Non-pigmented ciliary epithelial cell (primary cell): ENCODE measurements at regions not wholly inside any gene's neighbourhood (a gene's known extent, or its start where the extent isn't known, plus 50 kb on each side); places are given as distances from the start of the nearest gene placed in this dataset.
A peak's percentile ranks its signal among the peaks of the same experiment; 100 is the strongest.

Source experiments
- DNase-seq: peaks from one replicate; pipeline ENCODE4 v3.0.0-alpha.2; 2010; ENCODE audit warnings: low read depth

DNA sequence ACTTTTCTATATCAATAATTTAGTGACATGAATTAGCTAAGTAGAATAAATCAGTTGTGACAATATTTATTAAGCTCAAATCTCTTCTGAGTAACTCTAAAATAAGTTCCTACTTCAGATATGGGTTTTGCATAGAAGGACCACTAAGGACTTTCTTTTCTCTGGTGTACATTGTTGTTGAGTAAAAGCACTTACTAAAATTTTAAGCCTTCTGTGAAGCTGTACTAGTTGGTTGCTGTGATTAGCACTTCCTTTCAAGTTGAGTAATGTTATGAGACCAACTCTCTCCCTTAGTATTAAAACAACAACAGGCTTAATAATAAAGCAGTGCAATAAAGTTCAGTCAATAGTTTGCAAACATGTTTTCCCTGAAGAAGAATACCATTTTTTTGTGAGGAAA is 667.4 kb upstream of the NDST4 start:
- DNase-seq = no peak

DNA sequence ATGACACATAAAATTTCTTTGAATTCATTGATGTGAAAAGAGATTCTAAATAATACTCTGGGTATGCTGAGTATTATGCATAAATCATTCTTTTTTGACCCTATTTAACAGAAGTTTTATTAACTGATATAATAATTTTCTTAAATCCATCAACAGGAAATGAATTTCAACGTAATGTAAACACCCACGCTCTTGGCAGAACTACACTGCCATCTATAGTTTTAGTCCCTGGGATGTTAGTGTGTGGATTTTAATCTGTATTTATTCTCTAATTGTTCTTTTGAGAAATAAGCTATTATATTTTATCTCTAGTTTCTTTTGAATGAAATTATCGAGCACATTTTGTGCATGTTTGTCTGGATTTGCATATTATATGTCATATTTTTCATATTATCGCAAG is 666.8 kb upstream of the NDST4 start:
- DNase-seq = no peak

DNA sequence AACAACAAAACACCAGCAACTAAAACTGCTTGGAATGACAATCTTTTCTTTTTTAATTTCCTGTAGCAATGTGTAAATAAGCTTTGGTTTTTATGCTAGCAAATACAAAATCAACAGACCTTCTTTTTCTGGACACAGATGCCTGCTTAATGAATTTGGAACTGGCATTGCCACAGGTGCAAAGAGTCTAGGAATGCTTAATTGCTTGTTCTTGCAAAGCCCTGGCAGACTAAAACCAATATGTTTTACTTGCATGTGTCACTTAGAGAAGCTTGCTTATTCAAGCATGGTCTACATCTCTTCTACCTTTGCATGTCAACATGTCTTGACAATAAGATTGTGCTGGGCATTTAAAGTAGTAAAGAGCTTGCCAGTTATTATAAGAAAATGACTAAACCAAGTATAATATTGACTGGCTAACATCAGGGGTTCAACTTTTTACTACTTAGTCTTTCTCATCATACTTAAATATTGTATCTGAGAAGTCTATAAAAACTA is 656.7 kb upstream of the NDST4 start:
- no peak for DNase-seq

DNA sequence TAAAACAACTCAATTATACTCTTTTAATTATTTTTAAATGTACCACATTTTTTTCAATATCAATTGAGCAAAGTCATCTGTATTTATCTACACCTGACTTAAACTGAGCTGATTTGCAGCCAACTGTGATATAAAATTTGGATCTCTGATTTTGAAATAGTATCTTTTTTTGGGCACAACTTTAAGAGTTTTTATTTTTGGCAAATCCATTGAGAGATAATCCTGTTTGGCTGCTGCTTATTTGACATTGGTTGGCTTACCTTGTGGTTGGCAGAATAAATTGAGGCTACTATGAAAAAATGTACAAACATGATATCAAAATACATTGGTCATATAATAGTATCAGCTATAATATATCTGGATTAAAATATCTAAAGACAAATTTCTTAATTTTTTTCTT is 656.0 kb upstream of the NDST4 start:
- DNase-seq = no peak

DNA sequence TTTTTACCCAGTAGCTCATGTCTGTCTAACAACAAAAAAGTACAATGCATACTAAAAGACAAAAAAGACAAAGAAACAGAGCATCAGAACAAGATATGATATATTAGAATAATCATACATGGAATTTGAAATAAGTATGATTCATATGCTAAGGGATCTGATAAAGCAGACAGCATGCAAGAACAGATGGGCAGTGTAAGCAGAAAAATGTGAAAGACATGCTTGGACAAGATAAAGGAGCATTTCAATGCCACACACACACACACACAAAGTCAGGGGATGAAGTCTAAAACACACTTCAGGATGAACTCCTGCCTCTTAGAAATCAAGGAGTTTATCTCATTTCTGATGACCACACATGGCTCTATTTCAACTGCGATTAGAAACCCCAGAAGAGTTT is 649.6 kb upstream of the NDST4 start:
- no peak for DNase-seq

DNA sequence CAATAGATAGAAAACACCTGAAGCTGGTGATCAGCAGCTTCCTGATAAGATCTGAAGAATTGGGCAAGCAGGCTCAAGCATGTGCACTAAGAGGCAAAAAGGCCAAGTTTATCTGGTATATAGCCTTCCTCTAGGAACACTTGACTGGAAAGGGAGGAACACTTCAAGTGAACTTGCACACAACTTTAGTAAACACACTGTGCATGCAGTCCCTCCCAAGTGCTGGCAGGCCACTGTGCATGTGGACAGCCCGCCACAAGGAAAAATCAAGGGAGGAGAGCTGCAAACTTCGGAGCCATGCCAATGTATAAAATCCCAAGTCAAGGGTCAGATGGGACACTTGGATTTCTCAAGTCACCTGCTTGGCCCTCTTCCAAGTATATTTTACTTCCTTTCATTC is 645.8 kb upstream of the NDST4 start:
- no peak for DNase-seq

DNA sequence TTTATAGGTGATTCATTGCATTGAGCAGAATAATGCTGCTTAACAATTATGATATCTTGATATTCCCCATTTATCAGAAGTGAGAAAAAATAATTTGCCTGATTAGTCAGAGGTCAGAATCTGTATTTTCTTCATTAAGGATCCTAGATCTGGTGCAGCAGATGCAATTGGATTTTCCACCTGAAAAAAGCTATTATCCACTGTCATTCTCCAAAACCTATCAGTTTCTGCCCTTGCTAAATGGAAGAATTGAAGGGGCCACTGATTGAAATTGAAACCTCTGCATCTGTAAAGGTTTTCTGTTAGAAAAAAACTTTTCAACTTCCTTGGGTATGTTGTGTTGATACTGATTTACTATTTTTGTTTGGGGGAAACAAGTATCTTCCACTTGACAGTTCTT is 636.0 kb upstream of the NDST4 start:
- no peak for DNase-seq

DNA sequence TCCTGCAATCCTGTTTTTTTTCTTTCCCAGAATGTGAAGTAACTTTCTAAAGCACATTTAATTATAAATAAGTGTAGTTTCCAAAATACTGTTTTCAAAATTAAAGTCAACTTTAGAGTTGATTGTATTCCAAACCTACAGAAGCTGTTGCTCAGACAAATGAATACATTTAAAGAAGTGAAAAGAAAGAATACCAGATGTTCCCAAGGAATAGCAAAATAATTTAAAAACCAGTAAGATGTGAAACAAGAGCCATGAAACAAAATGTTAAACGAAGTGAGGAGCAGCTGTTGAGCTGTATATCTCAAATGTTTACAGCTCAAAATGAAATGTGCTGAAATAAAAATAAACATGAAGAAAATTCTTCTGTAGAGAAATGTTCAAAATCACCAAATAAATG is 627.4 kb upstream of the NDST4 start:
- DNase-seq = no peak

DNA sequence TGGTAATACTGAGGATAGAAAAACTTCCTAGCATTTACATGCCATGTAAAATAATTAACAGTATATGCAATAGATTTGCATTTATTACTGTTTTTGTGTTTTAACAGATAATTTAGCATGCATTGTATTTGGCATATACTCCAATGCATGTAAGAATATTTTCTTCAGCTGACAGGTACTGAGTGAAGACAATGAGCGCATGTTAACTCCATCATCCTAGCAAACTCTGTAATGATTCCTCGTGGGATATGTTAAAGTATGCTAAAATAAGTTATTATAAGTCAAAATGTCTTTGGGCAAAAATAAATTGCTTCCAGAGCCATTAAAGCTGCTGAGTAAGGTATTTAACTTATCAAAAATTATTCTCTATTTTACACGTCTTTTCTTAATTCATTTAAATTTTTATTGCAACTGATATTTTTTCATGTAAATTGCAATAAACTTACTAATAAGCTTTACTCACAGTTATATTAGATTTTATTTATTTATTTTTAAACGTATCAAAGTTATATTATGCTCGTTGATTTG is 616.4 kb upstream of the NDST4 start:
- DNase-seq = no peak

DNA sequence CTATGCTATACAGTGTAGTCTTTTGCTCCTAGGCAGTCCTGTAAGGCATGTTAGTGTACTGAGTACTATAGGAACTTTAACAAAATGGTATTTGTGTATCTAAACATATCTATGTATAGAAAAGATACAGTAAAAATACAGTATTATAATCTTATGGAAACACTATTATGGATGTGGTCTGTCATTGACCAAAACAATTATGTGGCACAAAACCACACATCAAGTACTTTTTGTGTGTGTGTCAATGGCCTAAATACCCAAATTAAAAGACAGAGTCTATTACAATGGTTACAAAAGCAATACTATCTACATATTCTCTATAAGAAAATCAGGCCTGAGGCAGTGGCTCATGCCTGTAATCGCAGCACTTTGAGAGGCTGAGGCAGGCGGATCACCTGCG is 610.2 kb upstream of the NDST4 start:
- no peak for DNase-seq

DNA sequence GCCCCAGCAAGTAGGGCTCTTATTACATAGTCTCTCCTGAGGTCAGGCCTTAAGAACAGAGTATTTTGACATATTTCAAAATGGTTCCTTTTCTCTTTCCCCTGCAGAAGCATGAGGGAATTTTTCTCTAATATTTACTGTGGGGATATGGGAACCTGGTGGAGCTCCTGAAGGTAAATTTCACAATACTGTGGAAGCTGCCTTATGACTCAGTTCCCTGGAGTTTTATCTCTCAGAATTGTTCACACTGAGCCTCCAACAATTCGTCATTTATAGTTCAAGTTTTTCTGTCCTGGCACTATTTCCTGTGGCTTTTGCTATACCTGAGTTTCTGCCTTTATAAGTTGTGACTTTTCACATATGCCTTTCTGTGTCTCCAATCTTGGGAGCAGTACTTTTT is 607.2 kb upstream of the NDST4 start:
- DNase-seq = no peak

DNA sequence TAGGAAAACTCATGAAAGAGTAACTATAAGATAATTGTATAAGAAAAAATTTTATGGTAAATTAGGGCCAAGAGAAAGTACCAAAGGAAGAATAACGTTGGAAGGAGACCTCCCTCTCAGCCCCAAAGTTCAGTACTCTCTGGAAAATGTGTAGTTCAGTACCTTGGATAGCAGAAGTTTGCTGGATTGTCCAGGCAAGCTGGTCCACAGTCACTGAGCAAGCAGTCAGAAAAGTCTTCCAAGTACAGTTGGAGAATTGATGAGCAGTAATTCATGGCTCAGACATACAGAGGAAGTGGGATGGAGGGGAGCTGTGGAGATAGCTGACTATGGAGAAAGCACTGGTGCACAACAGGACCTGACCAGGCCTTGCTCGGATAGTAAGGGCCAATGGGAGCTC is 598.2 kb upstream of the NDST4 start:
- no peak for DNase-seq

DNA sequence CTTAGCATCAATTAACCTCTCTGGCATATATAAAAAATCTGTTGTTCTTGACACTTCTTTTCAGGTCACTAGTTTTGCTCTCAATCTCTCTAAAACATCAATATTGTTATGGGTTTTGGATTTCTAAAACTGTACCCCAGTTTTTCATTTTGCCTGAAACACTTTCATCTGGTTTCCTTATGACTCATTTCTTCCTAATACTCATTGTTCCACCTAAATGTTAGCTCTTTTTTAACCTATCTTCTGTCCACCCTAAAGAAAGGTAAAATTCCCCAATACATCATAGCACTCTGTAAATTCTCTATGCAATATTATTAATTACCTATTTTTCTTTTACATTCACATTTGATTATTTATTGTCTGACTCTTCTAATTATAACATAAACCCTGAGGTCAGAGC is 575.5 kb upstream of the NDST4 start:
- no peak for DNase-seq

DNA sequence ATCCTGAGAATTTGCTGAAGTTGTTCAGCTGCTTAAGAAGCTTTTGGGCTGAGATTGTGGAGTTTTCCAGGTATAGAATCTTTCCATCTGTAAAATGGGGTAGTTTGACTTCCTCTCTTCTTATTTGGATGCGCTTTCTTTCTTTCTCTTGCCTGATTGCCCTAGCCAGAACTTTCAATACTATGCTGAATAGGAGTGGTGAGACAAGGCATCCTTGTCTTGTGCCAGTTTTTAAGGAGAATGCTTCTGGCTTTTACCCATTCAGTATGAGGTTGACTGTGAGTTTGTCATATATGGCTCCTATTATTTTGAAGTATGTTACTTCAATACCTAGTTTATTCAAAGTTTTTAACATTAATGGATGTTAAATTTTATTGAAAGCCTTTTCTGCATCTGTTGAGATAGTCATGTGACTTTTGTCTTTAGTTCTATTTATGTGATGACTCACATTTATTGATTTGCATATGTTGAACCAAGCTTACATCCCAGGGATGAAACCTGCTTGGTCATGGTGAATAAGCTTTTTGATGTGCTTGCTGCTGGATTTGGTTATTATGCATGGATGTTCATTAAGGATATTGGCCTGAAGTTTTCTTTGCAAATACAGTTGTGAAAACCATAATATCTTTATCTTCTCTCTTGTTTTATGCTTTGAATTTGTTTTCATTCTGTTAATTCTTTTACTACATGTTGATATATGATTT is 573.8 kb upstream of the NDST4 start:
- DNase-seq = no peak

DNA sequence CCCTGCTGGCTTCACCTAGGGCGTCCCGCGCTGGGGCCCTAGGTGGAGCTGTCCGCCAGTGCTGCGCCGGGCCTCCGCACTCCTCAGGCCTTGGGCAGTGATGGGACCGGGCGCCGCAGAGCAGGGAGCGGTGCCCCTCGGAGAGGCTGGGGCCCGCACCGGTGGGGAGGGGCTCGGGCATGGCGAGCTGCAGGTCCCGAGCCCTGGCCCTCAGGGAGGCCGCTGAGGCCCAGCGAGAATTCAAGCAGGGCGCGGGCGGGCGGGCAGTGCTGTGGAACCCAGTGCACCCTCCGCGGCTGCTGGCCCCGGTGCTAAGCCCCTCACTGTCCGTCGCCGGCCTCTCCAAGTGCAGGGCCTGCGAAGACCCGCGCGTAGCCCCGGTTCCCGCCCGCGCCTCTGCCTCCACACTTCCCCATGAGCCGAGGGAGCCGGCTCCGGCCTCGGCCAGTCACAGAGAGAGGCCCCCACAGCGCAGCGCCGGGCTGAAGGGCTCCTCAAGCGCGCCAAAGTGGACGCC is 565.1 kb upstream of the NDST4 start:
- DNase-seq = no peak

DNA sequence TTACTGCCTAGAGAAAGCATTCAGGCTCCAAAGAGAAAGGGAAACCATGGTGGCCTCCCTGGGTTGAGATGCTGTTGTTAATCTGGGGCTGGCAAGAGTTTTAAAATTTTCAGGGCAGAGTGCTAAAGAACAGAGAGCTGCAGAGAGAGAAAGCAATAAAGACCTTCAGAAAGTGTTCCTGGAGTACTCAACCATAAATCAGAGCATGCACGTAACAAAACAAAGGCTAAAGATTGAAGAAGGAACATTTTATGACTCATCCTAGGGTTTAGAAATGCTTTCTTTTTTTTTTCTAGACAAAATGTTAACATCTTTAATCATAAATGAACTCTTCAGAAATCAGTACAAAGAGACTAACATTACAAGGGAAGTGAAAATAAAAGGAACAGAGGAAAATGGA is 562.3 kb upstream of the NDST4 start:
- peak; percentile 2 for DNase-seq

DNA sequence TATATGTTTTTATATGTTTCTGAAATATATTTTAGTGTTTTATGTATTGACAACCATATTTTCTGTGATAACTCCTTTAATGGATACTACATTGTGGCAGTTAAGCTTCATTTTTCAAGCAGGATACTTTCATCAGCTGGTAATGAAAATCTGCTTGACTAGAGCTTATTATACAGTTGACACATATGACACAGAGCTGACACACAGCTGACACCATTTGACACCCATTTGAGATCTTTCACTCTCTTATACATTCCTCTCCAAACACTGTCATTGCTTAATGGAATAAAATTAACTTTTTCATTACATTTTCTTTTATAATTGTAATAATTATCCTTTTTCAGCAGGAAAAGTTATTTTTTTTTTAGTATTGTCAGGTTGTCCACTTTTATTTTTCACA is 561.1 kb upstream of the NDST4 start:
- DNase-seq = no peak

DNA sequence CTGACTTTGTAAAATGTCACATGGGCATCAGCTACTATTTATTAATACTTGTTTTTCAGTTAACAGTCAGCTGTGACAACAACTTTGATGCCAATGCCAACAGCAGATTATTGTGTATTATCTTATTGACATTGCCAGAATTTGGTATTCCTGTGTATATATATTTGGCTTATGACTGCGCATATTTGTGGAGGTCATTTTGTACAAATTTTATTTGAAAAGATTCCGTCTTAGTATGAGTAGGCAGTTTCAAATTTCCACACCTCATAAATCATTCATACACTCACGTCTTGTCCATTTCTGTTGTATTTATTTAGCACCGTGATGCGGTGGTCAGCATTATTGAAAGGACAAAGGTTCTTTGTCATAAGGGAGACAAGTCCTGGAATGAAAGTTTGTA is 558.2 kb upstream of the NDST4 start:
- DNase-seq = no peak

DNA sequence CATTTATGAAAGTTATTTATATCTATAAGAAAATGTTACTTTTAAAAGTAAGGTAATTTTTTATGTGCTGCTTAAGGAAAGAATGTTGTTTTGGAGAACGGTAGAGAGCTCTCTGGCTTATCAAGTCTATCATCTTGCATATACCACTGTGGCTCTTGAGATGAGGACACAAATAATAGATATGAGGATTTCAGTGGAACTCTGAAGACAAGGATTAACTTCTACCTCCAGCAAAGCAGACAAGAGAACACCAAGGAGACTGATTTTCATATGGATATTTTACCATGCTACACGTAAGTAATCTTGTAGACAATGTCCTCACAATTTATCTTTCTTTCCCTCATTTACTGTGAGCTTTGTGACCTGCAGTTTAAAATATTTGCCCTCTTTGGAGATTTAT is 557.5 kb upstream of the NDST4 start:
- no peak for DNase-seq

DNA sequence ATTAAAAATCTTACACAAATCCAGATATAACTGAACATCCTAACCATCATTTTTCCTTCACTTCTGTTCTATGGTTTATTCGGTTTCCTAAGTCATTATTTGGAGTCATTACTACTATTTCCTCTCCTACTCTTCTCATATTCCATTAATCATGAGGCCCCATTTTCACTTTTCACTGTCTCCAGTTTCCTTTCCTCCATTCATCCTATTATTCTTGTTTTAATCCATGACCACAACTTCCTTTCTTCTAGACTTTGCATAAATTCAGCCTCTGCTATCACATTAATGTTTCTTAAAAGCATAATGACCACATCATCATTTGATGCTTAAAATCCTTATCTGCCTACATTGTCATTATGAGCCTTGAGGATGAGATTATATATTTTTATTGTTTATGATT is 555.0 kb upstream of the NDST4 start:
- DNase-seq = no peak

DNA sequence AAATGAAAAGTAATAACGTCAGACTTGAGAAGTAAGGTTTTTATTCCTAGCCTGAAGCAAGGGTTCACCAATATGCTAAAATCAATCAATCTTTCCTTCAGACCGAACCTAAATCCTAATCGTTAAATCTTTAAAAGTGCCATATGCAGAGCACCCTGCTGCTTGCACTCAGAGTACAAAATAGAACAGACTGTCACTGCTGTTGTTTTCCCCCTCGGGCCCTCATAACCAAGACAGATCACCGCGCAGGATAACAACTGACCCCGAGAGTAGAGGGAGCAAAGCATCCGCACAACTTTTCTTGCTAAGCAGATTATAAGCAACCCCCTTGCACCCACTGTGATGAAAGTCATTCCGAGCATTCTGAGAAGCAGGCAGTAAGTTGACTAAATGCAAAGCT is 550.9 kb upstream of the NDST4 start:
- DNase-seq = no peak

DNA sequence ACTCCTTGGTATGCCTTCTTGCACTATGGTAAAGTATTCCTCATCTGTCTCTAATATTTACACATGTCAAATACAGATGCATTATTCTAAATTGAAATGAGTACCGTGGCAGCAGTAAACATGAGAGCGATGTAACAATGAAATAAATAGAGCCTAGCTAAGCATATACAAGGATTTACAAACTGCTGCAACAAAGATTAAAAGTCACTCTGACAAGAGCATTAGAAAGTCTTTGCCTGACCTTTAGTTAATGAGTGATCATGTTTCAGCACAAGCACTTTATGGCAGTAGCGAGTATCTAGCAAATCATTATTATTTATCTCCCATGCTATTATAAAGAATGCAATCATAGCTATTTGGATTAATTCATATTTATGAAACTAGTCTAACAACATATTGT is 547.0 kb upstream of the NDST4 start:
- DNase-seq = no peak

DNA sequence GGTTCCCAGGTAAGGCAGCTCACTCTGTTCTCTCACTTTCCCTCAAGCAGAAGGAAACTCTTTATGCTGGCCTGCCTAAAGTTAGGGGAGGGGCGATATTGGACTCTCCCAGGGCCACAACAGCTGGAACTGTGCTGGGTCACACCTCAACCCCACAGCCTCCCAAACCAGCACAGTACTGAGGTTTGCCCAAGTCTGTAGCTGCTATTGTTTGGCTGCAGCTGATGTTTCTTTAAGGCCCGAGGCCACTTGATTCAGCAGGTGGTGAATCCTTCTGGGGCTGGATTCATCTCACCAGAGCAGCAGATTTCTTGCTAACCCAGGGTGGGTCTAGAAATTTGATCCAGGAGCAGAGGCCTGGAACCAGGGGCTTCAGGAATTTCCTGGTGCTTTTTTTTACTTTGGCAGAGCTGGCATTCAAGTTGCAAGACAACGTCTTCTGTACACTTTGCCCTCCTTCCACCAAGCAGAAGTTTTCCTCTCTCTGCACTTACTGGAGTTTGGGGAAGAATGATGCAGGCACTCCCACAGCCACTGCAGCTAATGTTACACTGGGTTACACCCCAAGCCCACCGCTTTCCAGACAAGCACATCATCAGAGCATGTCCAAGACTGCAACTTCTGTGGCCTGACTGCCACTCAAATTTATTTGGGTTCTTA is 544.7 kb upstream of the NDST4 start:
- no peak for DNase-seq

DNA sequence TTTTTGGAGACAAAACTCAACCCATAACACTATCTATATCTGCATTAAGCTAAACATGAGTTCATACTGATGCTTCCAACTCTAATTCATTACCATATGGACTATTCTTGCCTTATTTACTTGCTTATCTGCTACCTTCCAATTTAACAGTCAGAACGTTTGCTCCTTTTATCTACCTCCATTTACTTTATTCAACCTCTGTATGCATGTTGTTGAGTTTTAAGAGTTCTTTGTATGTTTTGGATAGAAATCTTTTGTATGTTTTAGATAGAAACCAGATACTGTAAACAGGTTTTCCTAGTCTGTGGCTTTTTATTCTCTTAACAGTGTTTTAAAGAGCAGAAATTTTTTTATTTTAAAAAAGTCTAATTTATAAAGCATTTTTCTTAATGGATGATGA is 542.2 kb upstream of the NDST4 start:
- no peak for DNase-seq
